AG09309 (cell line): ENCODE measurements at regions not wholly inside any gene's neighbourhood (a gene's known extent, or its start where the extent isn't known, plus 50 kb on each side); places are given as distances from the start of the nearest gene placed in this dataset.
A peak's percentile ranks its signal among the peaks of the same experiment; 100 is the strongest.
"Not testable (repeated sequence)": the region's sequence is repeated elsewhere in the genome, so short reads cannot be mapped to it uniquely, and the experiment has no call there.

Source experiments
- DNase-seq: peaks from one replicate; pipeline ENCODE4 v3.0.0-alpha.2; 2010; ENCODE audit warnings: low read depth
- H3K4me3 ChIP-seq: 2 replicates; pipeline ENCODE4 v1.5.1; 2011; ENCODE audit warnings: mild to moderate bottlenecking, low read depth, low read length, moderate library complexity; ENCODE audit not compliant: control insufficient read depth
- CTCF ChIP-seq: IDR thresholded peaks from 2 replicates; pipeline ENCODE4 v1.5.1; 2011; ENCODE audit warnings: mild to moderate bottlenecking, low read depth, low read length, inconsistent platforms; ENCODE audit not compliant: insufficient read depth, control insufficient read depth; ENCODE audit errors: missing control alignments

- no peak for TF ChIP-seq CTCF
- DNase-seq, result peak; percentile 27
- no peak overlapping the region for H3K4me3 ChIP-seq
These were observed 127.6 kb upstream of the INTU start for GRCh38 chr4:127505203-127505602.

- H3K4me3 ChIP-seq, result no peak overlapping the region
- no peak for TF ChIP-seq CTCF
- no peak for DNase-seq
These were observed 126.5 kb upstream of the INTU start for GRCh38 chr4:127506283-127506682.

GRCh38 chr4:127509155-127509554 lies 123.6 kb upstream of the INTU start:
- no peak for DNase-seq
- no peak overlapping the region for H3K4me3 ChIP-seq
- no peak for TF ChIP-seq CTCF

- DNase-seq, H3K4me3 ChIP-seq: not testable (repeated sequence)
These were observed 120.1 kb upstream of the INTU start for GRCh38 chr4:127512672-127513071.

GRCh38 chr4:127515259-127515658 lies 117.5 kb upstream of the INTU start:
- DNase-seq, result not testable (repeated sequence)

GRCh38 chr4:127518046-127518445 lies 114.7 kb upstream of the INTU start:
- no peak for TF ChIP-seq CTCF
- no peak for DNase-seq
- no peak overlapping the region for H3K4me3 ChIP-seq

More at GRCh38 chr4:127515259-127515658, 117.5 kb upstream of the INTU start:
- not testable (repeated sequence) for H3K4me3 ChIP-seq

GRCh38 chr4:127521463-127521862 lies 111.3 kb upstream of the INTU start:
- no peak for DNase-seq
- no peak for TF ChIP-seq CTCF
- H3K4me3 ChIP-seq, result no peak overlapping the region

- no peak overlapping the region for H3K4me3 ChIP-seq
- TF ChIP-seq CTCF, result no peak
- DNase-seq, result no peak
These were observed 109.4 kb upstream of the INTU start for GRCh38 chr4:127523369-127523768.
